ENCODE measurements at regions not wholly inside any gene's neighbourhood (a gene's known extent, or its start where the extent isn't known, plus 50 kb on each side); places are given as distances from the start of the nearest gene placed in this dataset.

DNA sequence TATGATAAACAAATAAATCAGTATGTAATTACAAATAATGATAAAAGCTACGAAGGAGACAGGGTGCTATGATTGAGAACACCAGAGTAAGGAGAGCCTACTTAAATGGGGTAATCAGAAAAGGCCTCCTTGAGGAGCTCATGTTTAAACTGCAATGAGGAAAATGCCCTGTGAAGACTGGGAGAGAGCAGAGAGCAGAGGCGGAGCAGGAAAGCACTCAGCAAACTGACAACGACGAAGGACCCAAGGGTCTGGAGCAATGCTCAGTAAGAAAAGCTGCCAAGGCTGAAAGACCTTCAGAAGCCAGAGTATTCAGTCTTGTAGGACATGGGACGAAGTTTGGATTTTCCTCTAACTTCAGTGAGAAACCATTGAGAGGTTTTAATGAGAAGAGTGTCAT is 114.2 kb upstream of the PLEKHA5 start:
- intact Hi-C loops (cut with micrococcal nuclease): no loop called here
- Mint-ChIP-seq H3K4me3 (no peak overlapping the region), H3K27me3 (ENCODE audit: low read depth in 2 of 2) (no peaks in the 10 kb centered on the region), H3K36me3 (no peaks in the 10 kb centered on the region), H3K27ac (no peak overlapping the region), H3K9me3 (no peaks in the 10 kb centered on the region), H3K4me1 (no peaks in the 10 kb centered on the region)
- Histone ChIP-seq H3K4me1 (ENCODE audit: control insufficient read depth, insufficient read depth, low read length) (no peaks in the 10 kb centered on the region), H3K36me3 (ENCODE audit: control insufficient read depth, insufficient read depth, low read length) (no peaks in the 10 kb centered on the region), H3K9me3 (ENCODE audit: control insufficient read depth, insufficient read depth, low read length) (no peaks in the 10 kb centered on the region), H3K27me3 (ENCODE audit: control insufficient read depth, insufficient read depth, low read length) (no peaks in the 10 kb centered on the region), H3K4me3 (ENCODE audit: low read length) (no peak overlapping the region), H3K27ac (ENCODE audit: low read length) (no peak overlapping the region)
- ATAC-seq (no peak), DNase-seq (no peak)
- TF ChIP-seq, protein P1, sequence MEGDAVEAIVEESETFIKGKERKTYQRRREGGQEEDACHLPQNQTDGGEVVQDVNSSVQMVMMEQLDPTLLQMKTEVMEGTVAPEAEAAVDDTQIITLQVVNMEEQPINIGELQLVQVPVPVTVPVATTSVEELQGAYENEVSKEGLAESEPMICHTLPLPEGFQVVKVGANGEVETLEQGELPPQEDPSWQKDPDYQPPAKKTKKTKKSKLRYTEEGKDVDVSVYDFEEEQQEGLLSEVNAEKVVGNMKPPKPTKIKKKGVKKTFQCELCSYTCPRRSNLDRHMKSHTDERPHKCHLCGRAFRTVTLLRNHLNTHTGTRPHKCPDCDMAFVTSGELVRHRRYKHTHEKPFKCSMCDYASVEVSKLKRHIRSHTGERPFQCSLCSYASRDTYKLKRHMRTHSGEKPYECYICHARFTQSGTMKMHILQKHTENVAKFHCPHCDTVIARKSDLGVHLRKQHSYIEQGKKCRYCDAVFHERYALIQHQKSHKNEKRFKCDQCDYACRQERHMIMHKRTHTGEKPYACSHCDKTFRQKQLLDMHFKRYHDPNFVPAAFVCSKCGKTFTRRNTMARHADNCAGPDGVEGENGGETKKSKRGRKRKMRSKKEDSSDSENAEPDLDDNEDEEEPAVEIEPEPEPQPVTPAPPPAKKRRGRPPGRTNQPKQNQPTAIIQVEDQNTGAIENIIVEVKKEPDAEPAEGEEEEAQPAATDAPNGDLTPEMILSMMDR (IDR thresholded peaks at IDR 0.05): no peak
- 77% methylated on average over 5 of the region's 5 CpGs for whole genome bisulfite sequencing (ENCODE audit: insufficient coverage)

DNA sequence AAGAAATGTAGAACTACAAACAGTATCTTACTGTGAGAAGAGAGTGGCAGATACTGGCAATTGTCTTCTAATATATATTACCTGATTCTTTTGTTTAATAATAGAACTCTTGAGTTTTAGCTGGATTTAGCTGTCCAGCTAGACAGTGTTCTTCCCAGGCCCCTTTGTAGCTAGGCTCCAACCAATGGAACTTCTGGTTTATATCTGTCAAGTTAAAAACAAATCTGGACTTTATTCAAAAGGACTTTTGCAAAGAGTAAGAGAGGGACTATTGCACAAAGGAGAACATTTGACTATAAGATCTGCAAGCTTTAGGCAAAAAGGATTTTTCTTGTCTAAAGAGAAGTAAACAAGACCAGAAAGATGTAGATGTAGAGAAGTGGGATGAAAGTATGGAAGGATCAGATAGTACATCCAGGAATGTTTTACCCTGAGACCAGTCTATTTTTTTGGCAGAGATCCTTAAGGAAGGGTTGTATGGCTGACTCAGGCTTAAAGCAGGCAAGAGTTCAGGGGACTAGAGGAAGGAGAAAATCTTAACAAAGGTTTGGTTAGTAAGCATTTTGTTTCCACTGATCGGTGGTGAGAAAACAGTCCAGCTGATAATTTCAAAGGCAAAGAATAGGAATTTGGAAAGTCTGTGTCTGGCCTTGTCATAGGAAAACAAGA is 111.1 kb upstream of the PLEKHA5 start:
- H3K9me3 Mint-ChIP-seq: no peaks in the 10 kb centered on the region
- no peak overlapping the region for H3K4me3 Mint-ChIP-seq
- H3K4me1 Mint-ChIP-seq: no peaks in the 10 kb centered on the region
- no peaks in the 10 kb centered on the region for H3K36me3 Mint-ChIP-seq
- no peaks in the 10 kb centered on the region for H3K4me1 ChIP-seq (ENCODE audit: control insufficient read depth, insufficient read depth, low read length)
- no peaks in the 10 kb centered on the region for H3K9me3 ChIP-seq (ENCODE audit: control insufficient read depth, insufficient read depth, low read length)
- no peak overlapping the region for H3K27ac ChIP-seq (ENCODE audit: low read length)
- intact Hi-C loops (cut with micrococcal nuclease): no loop called here
- H3K27me3 ChIP-seq (ENCODE audit: control insufficient read depth, insufficient read depth, low read length): no peaks in the 10 kb centered on the region
- H3K36me3 ChIP-seq (ENCODE audit: control insufficient read depth, insufficient read depth, low read length): no peaks in the 10 kb centered on the region
- H3K4me3 ChIP-seq (ENCODE audit: low read length): no peak overlapping the region
- 88% methylated on average over 1 of the region's 1 CpG for WGBS (ENCODE audit: insufficient coverage)
- no peak overlapping the region for H3K27ac Mint-ChIP-seq
- TF ChIP-seq, protein P1 (IDR thresholded peaks at IDR 0.05): no peak
- H3K27me3 Mint-ChIP-seq (ENCODE audit: low read depth in 2 of 2): no peaks in the 10 kb centered on the region
- ATAC-seq (no peak), DNase-seq (no peak)

DNA sequence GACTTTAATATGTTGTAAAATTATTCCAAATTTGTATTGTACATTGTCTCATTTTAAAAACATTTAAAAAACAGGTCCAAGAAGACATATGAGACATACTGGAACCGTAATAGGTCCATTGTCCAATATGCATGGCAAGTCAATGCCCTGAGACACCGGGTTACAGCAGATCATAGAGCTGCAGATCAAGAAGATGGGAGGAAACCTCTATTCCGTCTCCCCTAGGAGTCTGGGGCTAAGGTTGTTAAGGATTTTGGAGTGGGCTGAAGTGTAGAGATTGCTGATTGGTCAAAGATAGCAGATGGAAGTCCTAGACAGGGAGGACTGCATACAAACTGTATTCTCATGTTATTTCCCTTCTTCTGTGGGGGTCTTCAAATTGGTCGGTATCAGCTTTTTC is 108.3 kb upstream of the PLEKHA5 start:
- WGBS (ENCODE audit: insufficient coverage): 87% methylated on average over 3 of the region's 4 CpGs
- no peaks in the 10 kb centered on the region for H3K9me3 ChIP-seq (ENCODE audit: control insufficient read depth, insufficient read depth, low read length)
- H3K4me1 ChIP-seq (ENCODE audit: control insufficient read depth, insufficient read depth, low read length): no peaks in the 10 kb centered on the region
- no peaks in the 10 kb centered on the region for H3K36me3 Mint-ChIP-seq
- no peaks in the 10 kb centered on the region for H3K27me3 Mint-ChIP-seq (ENCODE audit: low read depth in 2 of 2)
- H3K27me3 ChIP-seq (ENCODE audit: control insufficient read depth, insufficient read depth, low read length): no peaks in the 10 kb centered on the region
- no peak for DNase-seq
- H3K27ac ChIP-seq (ENCODE audit: low read length): no peak overlapping the region
- H3K36me3 ChIP-seq (ENCODE audit: control insufficient read depth, insufficient read depth, low read length): no peaks in the 10 kb centered on the region
- H3K4me3 Mint-ChIP-seq: no peak overlapping the region
- no peaks in the 10 kb centered on the region for H3K9me3 Mint-ChIP-seq
- intact Hi-C loops (cut with micrococcal nuclease): no loop called here
- TF ChIP-seq, protein P1 (IDR thresholded peaks at IDR 0.05): no peak
- no peak for ATAC-seq
- H3K4me1 Mint-ChIP-seq: no peaks in the 10 kb centered on the region
- H3K27ac Mint-ChIP-seq: no peak overlapping the region
- H3K4me3 ChIP-seq (ENCODE audit: low read length): no peak overlapping the region

DNA sequence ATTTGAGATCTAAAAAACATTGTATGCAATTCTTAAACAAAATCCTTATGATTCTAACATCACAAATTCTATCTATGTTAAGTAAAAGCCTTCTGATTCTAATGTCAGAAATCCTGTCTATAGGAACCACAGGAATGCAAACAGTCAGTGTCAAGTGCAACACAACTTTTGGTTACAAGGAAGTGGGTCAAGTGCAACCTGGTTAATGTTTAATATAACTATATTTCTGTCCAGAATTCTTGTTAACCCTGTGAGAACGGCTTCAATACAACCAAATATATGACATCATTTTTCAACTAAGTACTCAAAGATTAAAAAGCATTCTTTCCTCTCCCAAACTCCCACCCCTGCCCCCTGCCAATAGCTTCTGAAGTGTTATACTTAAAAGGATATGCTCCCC is 107.9 kb upstream of the PLEKHA5 start:
- 100% methylated on average over 1 of the region's 1 CpG for WGBS (ENCODE audit: insufficient coverage)
- Histone ChIP-seq H3K4me1 (ENCODE audit: control insufficient read depth, insufficient read depth, low read length) (no peaks in the 10 kb centered on the region), H3K27ac (ENCODE audit: low read length) (no peak overlapping the region), H3K36me3 (ENCODE audit: control insufficient read depth, insufficient read depth, low read length) (no peaks in the 10 kb centered on the region), H3K4me3 (ENCODE audit: low read length) (no peak overlapping the region), H3K9me3 (ENCODE audit: control insufficient read depth, insufficient read depth, low read length) (no peaks in the 10 kb centered on the region), H3K27me3 (ENCODE audit: control insufficient read depth, insufficient read depth, low read length) (no peaks in the 10 kb centered on the region)
- Mint-ChIP-seq H3K4me3 (no peak overlapping the region), H3K27ac (no peak overlapping the region), H3K9me3 (no peaks in the 10 kb centered on the region), H3K36me3 (no peaks in the 10 kb centered on the region), H3K27me3 (ENCODE audit: low read depth in 2 of 2) (no peaks in the 10 kb centered on the region), H3K4me1 (no peaks in the 10 kb centered on the region)
- TF ChIP-seq, protein P1 (IDR thresholded peaks at IDR 0.05): no peak
- ATAC-seq (no peak), DNase-seq (no peak)
- intact Hi-C loops (cut with micrococcal nuclease): no loop called here

Measured in natural killer cell (primary cell).